K562 (cell line): ENCODE measurements at regions not wholly inside any gene's neighbourhood (a gene's known extent, or its start where the extent isn't known, plus 50 kb on each side); places are given as distances from the start of the nearest gene placed in this dataset.
"Not testable (repeated sequence)": the region's sequence is repeated elsewhere in the genome, so short reads cannot be mapped to it uniquely, and the experiment has no call there.

ENCODE experiments used
- ATAC-seq: fragments of 200-7000 bp; cut with Tn5 transposase; 3 replicates; pipeline ENCODE4 v1.9.1; 2020; ENCODE audit warnings: moderate library complexity
- BruUV-seq: library from RNA; stranded (reverse); fragments of 400-500 nt; replicated peaks from 2 replicates; lab custom pipeline; 2021; lab: Mats Ljungman, UMichigan
- CTCF ChIA-PET: fragments of 300-600 bp; formaldehyde crosslinking; extraction: SDS; loops from one replicate; lab custom pipeline; 2021; ENCODE audit warnings: low intra/inter-chr PET ratio; lab: Yijun Ruan, JAX
- POLR2A ChIA-PET: fragments of 300-600, 350-650 bp; sonication (Branson Sonifier 250); formaldehyde crosslinking; extraction: SDS; loops from one replicate; lab custom pipeline; 2021; ENCODE audit warnings: antibody characterized with exemption, inconsistent platforms; lab: Yijun Ruan, JAX
- DNase-seq, 4 experiments: peaks; one replicate each; pipeline versions ENCODE4 v3.0.0 to v3.0.0-alpha.2; 2011 to 2018; ENCODE audit warnings: low spot score in 3 of 4, mixed read lengths in 3 of 4; ENCODE audit errors: extremely low read depth in 1 of 4
- FAIRE-seq: peaks from 2 replicates; lab custom pipeline; 2011; peaks lifted over from hg19 to GRCh38; lab: Jason Lieb, UNC
- H2AFZ ChIP-seq: 2 replicates; pipeline ENCODE4 v1.6.0; 2011; ENCODE audit warnings: low read depth, low read length, control low read depth, inconsistent platforms
- H3K27ac ChIP-seq: fragments of 200-600 bp; 3 replicates; pipeline ENCODE4 v1.8.0; 2011; ENCODE audit warnings: low read depth, mild to moderate bottlenecking, control low read depth, inconsistent platforms, low read length, moderate library complexity, mixed read lengths; ENCODE audit errors: extremely low read depth
- H3K27me3 ChIP-seq, 2 experiments: fragments of 300-600 bp in 1 of 2; 2 replicates in 1 of 2; 3 replicates in 1 of 2; pipeline versions ENCODE4 v1.6.0 to v1.8.0; 2011; ENCODE audit warnings: inconsistent platforms in 2 of 2, low read length in 2 of 2, mild to moderate bottlenecking in 1 of 2, mixed read lengths in 1 of 2, moderate library complexity in 1 of 2; ENCODE audit not compliant: control insufficient read depth in 2 of 2, insufficient read depth in 2 of 2
- H3K36me3 ChIP-seq: fragments of 300-600 bp; 3 replicates; pipeline ENCODE4 v1.8.0; 2011; ENCODE audit warnings: mild to moderate bottlenecking, low read length, inconsistent platforms; ENCODE audit not compliant: control insufficient read depth, insufficient read depth
- H3K4me1 ChIP-seq, 2 experiments: fragments of 200-600 bp in 1 of 2; replicated peaks in 1 of 2; 2 replicates in 1 of 2; 3 replicates in 1 of 2; pipeline versions ENCODE4 v1.5.1 to v1.8.0; 2011; ENCODE audit warnings: inconsistent platforms in 2 of 2, low read length in 2 of 2, mild to moderate bottlenecking in 1 of 2, mixed read lengths in 1 of 2, moderate library complexity in 1 of 2; ENCODE audit not compliant: control insufficient read depth in 2 of 2, insufficient read depth in 2 of 2
- H3K4me2 ChIP-seq: 2 replicates; pipeline ENCODE4 v1.6.1; 2011; ENCODE audit warnings: low read length, control low read depth, inconsistent platforms, mixed read lengths; ENCODE audit not compliant: insufficient read depth
- H3K4me3 ChIP-seq: fragments of 200-600 bp; sonication (generic), shearing (Covaris generic); 2 replicates; pipeline ENCODE4 v1.5.1; 2016; ENCODE audit warnings: control low read depth, inconsistent platforms
- H3K79me2 ChIP-seq: fragments of 200-600 bp; 3 replicates; pipeline ENCODE4 v1.8.0; 2011; ENCODE audit warnings: low read length, inconsistent platforms; ENCODE audit not compliant: control insufficient read depth, insufficient read depth
- H3K9ac ChIP-seq, 2 experiments: 2 replicates each; pipeline versions ENCODE4 v1.6.0 to v1.6.1; 2011; ENCODE audit warnings: low read depth in 2 of 2, low read length in 2 of 2, control low read depth in 1 of 2, inconsistent platforms in 1 of 2, mild to moderate bottlenecking in 1 of 2, mixed read lengths in 1 of 2; ENCODE audit not compliant: insufficient read depth in 1 of 2
- H3K9me1 ChIP-seq: one replicate; pipeline ENCODE4 v1.6.0; 2011; ENCODE audit warnings: inconsistent platforms, mild to moderate bottlenecking, low read length, moderate library complexity; ENCODE audit not compliant: control insufficient read depth, insufficient read depth
- H3K9me3 ChIP-seq: replicated peaks from 2 replicates; pipeline ENCODE4 v1.5.1; 2011; ENCODE audit warnings: low read depth, low read length, inconsistent platforms; ENCODE audit not compliant: control insufficient read depth, insufficient read depth
- H4K20me1 ChIP-seq: replicated peaks from 2 replicates; pipeline ENCODE4 v1.6.1; 2011; ENCODE audit warnings: low read length, inconsistent platforms, mixed read lengths; ENCODE audit not compliant: control insufficient read depth, insufficient read depth
- RAD21 ChIP-seq, 2 experiments: fragments of 250-450 bp in 1 of 2; fragments of 450-650 bp in 1 of 2; sonication (Bioruptor Pico) in 1 of 2; formaldehyde crosslinking in 1 of 2; IDR thresholded peaks in 1 of 2; conservative IDR thresholded peaks in 1 of 2; 2 replicates each; pipeline versions ENCODE4 v1.4.0 to v1.8.0; 2020 to 2022; ENCODE audit warnings: mild to moderate bottlenecking in 2 of 2, moderate library complexity in 1 of 2
- WGBS: fragments of 100-300 bp; shearing (Covaris generic); methylation state at CpG from one replicate; pipeline ENCODE4 v1.1.6; 2016; ENCODE audit warnings: low coverage, mixed read lengths; ENCODE audit not compliant: insufficient coverage; ENCODE audit errors: missing lambda C conversion rate; 5-methylcytosine and 5-hydroxymethylcytosine counted together
- in situ Hi-C: fragments of 300-500 bp; cut with MboI; formaldehyde crosslinking; loops from 4 replicates; pipeline ENCODE4 v1.15.0; 2018; ENCODE audit warnings: inconsistent platforms, mixed read lengths
- intact Hi-C: fragments of 100-400 bp; cut with micrococcal nuclease; formaldehyde crosslinking; loops from 2 replicates; pipeline ENCODE4 v1.14.2; 2022
- TF ChIP-seq, protein P1 (sequence below), 2 experiments: fragments of 450-650 bp; formaldehyde crosslinking in 1 of 2; IDR thresholded peaks; 2 replicates each; pipeline versions ENCODE4 v1.4.0 to v1.6.1; 2014 to 2020; ENCODE audit warnings: mild to moderate bottlenecking in 2 of 2, borderline replicate concordance in 1 of 2, low read depth in 1 of 2

GRCh38 chr7:32691965-32692815 is 196.9 kb downstream of the AVL9 start (continued):
- TF ChIP-seq, protein P1, sequence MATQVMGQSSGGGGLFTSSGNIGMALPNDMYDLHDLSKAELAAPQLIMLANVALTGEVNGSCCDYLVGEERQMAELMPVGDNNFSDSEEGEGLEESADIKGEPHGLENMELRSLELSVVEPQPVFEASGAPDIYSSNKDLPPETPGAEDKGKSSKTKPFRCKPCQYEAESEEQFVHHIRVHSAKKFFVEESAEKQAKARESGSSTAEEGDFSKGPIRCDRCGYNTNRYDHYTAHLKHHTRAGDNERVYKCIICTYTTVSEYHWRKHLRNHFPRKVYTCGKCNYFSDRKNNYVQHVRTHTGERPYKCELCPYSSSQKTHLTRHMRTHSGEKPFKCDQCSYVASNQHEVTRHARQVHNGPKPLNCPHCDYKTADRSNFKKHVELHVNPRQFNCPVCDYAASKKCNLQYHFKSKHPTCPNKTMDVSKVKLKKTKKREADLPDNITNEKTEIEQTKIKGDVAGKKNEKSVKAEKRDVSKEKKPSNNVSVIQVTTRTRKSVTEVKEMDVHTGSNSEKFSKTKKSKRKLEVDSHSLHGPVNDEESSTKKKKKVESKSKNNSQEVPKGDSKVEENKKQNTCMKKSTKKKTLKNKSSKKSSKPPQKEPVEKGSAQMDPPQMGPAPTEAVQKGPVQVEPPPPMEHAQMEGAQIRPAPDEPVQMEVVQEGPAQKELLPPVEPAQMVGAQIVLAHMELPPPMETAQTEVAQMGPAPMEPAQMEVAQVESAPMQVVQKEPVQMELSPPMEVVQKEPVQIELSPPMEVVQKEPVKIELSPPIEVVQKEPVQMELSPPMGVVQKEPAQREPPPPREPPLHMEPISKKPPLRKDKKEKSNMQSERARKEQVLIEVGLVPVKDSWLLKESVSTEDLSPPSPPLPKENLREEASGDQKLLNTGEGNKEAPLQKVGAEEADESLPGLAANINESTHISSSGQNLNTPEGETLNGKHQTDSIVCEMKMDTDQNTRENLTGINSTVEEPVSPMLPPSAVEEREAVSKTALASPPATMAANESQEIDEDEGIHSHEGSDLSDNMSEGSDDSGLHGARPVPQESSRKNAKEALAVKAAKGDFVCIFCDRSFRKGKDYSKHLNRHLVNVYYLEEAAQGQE (IDR thresholded peaks at IDR 0.05; ENCODE audit: borderline replicate concordance) = peak; percentile 51; the same call in 1 of the 2 replicates
- TF ChIP-seq, protein P1 (CRISPR knock-in tag; IDR thresholded peaks at IDR 0.05; ENCODE audit: low read depth) = not testable (repeated sequence)
- peak; percentile 53 to 56 for TF ChIP-seq RAD21 (CRISPR knock-in tag; conservative IDR thresholded peaks at IDR 0.05 in 1 of 2, IDR thresholded peaks at IDR 0.05 in 1 of 2)

GRCh38 chr7:32688092-32688491 is 192.8 kb downstream of the AVL9 start:
- H4K20me1 ChIP-seq, H3K4me1 ChIP-seq, H3K4me2 ChIP-seq, H3K79me2 ChIP-seq, DNase-seq, H2AFZ ChIP-seq, H3K4me3 ChIP-seq, ATAC-seq, H3K36me3 ChIP-seq, intact Hi-C loops, H3K27ac ChIP-seq, H3K9me1 ChIP-seq, H3K27me3 ChIP-seq, BruUV-seq, in situ Hi-C loops, H3K9ac ChIP-seq, POLR2A ChIA-PET, FAIRE-seq, CTCF ChIA-PET, H3K9me3 ChIP-seq: not testable (repeated sequence)
- 98% methylated on average over 6 of the region's 13 CpGs for WGBS
